ENCODE measurements at regions not wholly inside any gene's neighbourhood (a gene's known extent, or its start where the extent isn't known, plus 50 kb on each side); places are given as distances from the start of the nearest gene placed in this dataset.

- TF ChIP-seq KAT2B (IDR thresholded peaks at IDR 0.05; ENCODE audit: borderline replicate concordance, low read depth, low read length) (no peak), PBX3 (CRISPR knock-in tag; IDR thresholded peaks at IDR 0.05; ENCODE audit: borderline replicate concordance) (no peak), SRSF9 (IDR thresholded peaks at IDR 0.05; ENCODE audit: borderline replicate concordance, insufficient read depth, low read depth, low read length, poor library complexity, severe bottlenecking) (no peak), ZNF263 (CRISPR knock-in tag; IDR thresholded peaks at IDR 0.05) (no peak), JUNB (CRISPR knock-in tag; IDR thresholded peaks at IDR 0.05; ENCODE audit: borderline replicate concordance) (no peak), ZNF510 (CRISPR knock-in tag; IDR thresholded peaks at IDR 0.05; ENCODE audit: low read depth) (no peak), ZNF460 (CRISPR knock-in tag; IDR thresholded peaks at IDR 0.05; ENCODE audit: borderline replicate concordance) (no peak), CBFB (CRISPR knock-in tag; IDR thresholded peaks at IDR 0.05) (no peak), RNF2 (conservative IDR thresholded peaks at IDR 0.05; ENCODE audit: low read depth) (no peak), ZFX (CRISPR knock-in tag; IDR thresholded peaks at IDR 0.05; ENCODE audit: low read depth) (no peak)
- TF ChIP-seq, protein P1, sequence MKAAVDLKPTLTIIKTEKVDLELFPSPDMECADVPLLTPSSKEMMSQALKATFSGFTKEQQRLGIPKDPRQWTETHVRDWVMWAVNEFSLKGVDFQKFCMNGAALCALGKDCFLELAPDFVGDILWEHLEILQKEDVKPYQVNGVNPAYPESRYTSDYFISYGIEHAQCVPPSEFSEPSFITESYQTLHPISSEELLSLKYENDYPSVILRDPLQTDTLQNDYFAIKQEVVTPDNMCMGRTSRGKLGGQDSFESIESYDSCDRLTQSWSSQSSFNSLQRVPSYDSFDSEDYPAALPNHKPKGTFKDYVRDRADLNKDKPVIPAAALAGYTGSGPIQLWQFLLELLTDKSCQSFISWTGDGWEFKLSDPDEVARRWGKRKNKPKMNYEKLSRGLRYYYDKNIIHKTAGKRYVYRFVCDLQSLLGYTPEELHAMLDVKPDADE (CRISPR knock-in tag; IDR thresholded peaks at IDR 0.05) = no peak
These were observed 159.9 kb upstream of the GSE1 start for GRCh38 chr16:85453194-85453678.
